ENCODE measurements at regions not wholly inside any gene's neighbourhood (a gene's known extent, or its start where the extent isn't known, plus 50 kb on each side); places are given as distances from the start of the nearest gene placed in this dataset.
"Not testable (repeated sequence)": the region's sequence is repeated elsewhere in the genome, so short reads cannot be mapped to it uniquely, and the experiment has no call there.

- Histone ChIP-seq H3K27me3 (replicated peaks in 1 of 4; ENCODE audit: control extremely low read depth in 1 of 4, control insufficient read depth in 3 of 4, insufficient read depth in 4 of 4, low read length in 3 of 4) (peaks cover 0 to 27% (median 0%) of the 10 kb centered on the region in 4 experiments), H3K9me3 (ENCODE audit: control extremely low read depth in 1 of 3, control insufficient read depth in 2 of 3, insufficient read depth in 1 of 3, low read length in 2 of 3) (peaks cover 0 to 30% (median 7%) of the 10 kb centered on the region in 3 donors), H3K4me1 (ENCODE audit: control insufficient read depth in 2 of 2, insufficient read depth in 2 of 2, low read length in 2 of 2) (peaks cover 0 to 11% of the 10 kb centered on the region in 2 donors)
- ATAC-seq (ENCODE audit: low read depth); H3K4me3 ChIP-seq (ENCODE audit: control extremely low read depth in 1 of 5, extremely low read depth in 1 of 5, insufficient read depth in 1 of 5, low read depth in 2 of 5, low read length in 4 of 5); intact Hi-C loops (cut with micrococcal nuclease); H4K20me1 ChIP-seq (ENCODE audit: control insufficient read depth, insufficient read depth, low read length, poor library complexity, severe bottlenecking); CTCF ChIA-PET; H3K27ac Mint-ChIP-seq; H3K9me3 Mint-ChIP-seq (ENCODE audit: insufficient read depth); H3K9ac ChIP-seq (ENCODE audit: low read length); DNase-seq; H3K4me2 ChIP-seq (replicated peaks; ENCODE audit: low read depth, low read length, poor library complexity, severe bottlenecking); H3K36me3 ChIP-seq (replicated peaks in 1 of 2; ENCODE audit: control extremely low read depth in 1 of 2, control insufficient read depth in 1 of 2, extremely low read depth in 1 of 2, insufficient read depth in 2 of 2, low read length in 1 of 2); H3K79me2 ChIP-seq (ENCODE audit: control insufficient read depth, insufficient read depth, low read length); H3K4me3 Mint-ChIP-seq; H2AFZ ChIP-seq (ENCODE audit: insufficient read depth, low read depth, low read length, poor library complexity, severe bottlenecking); H3K27ac ChIP-seq (ENCODE audit: low read length in 2 of 2); POLR2A ChIA-PET: not testable (repeated sequence)
- H3K27me3 Mint-ChIP-seq, result peaks cover 15% of the 10 kb centered on the region
- peaks cover 14% of the 10 kb centered on the region for H3K4me1 Mint-ChIP-seq
- 94% methylated on average over 27 of the region's 34 CpGs for WGBS (ENCODE audit: insufficient coverage)
Measured at GRCh38 chr3:127076166-127076992, 93.5 kb downstream of the PLXNA1 start.

- peaks cover 14% of the 10 kb centered on the region for H3K4me1 Mint-ChIP-seq
- ChIA-PET CTCF (no interaction called here), POLR2A (no interaction called here)
- no peak overlapping the region for H3K4me3 ChIP-seq (ENCODE audit: control extremely low read depth in 1 of 5, extremely low read depth in 1 of 5, insufficient read depth in 1 of 5, low read depth in 2 of 5, low read length in 4 of 5)
- H3K27ac Mint-ChIP-seq, result no peak overlapping the region
- 92% methylated on average over 10 of the region's 10 CpGs for WGBS (ENCODE audit: insufficient coverage)
- DNase-seq (no peak), ATAC-seq (ENCODE audit: low read depth) (no peak)
- H3K4me1 ChIP-seq (ENCODE audit: control insufficient read depth in 2 of 2, insufficient read depth in 2 of 2, low read length in 2 of 2), result peaks cover 0 to 11% of the 10 kb centered on the region in 2 donors
- no peak overlapping the region for H3K27ac ChIP-seq (ENCODE audit: low read length in 2 of 2)
- TF ChIP-seq EZH2 (IDR thresholded peaks at IDR 0.05; ENCODE audit: borderline replicate concordance, insufficient read depth, low read depth, low read length, poor library complexity, severe bottlenecking) (no peak), CTCF (IDR thresholded peaks at IDR 0.05) (no peak)
- H3K36me3 ChIP-seq (replicated peaks in 1 of 2; ENCODE audit: control extremely low read depth in 1 of 2, control insufficient read depth in 1 of 2, extremely low read depth in 1 of 2, insufficient read depth in 2 of 2, low read length in 1 of 2), result no peaks in the 10 kb centered on the region
- H3K9me3 ChIP-seq (ENCODE audit: control extremely low read depth in 1 of 3, control insufficient read depth in 2 of 3, insufficient read depth in 1 of 3, low read length in 2 of 3), result peaks cover 0 to 27% (median 7%) of the 10 kb centered on the region in 3 donors
- H3K4me3 Mint-ChIP-seq, result no peak overlapping the region
- no peak overlapping the region for H2AFZ ChIP-seq (ENCODE audit: insufficient read depth, low read depth, low read length, poor library complexity, severe bottlenecking)
- no peak overlapping the region for H3K4me2 ChIP-seq (replicated peaks; ENCODE audit: low read depth, low read length, poor library complexity, severe bottlenecking)
- H3K27me3 Mint-ChIP-seq, result peaks cover 15% of the 10 kb centered on the region
- H3K9me3 Mint-ChIP-seq (ENCODE audit: insufficient read depth), result peaks cover 3% of the 10 kb centered on the region
- H3K9ac ChIP-seq (ENCODE audit: low read length), result no peak overlapping the region
- peaks cover 0 to 24% (median 0%) of the 10 kb centered on the region in 4 experiments for H3K27me3 ChIP-seq (replicated peaks in 1 of 4; ENCODE audit: control extremely low read depth in 1 of 4, control insufficient read depth in 3 of 4, insufficient read depth in 4 of 4, low read length in 3 of 4)
- intact Hi-C loops (cut with micrococcal nuclease), result no loop called here
- no peaks in the 10 kb centered on the region for H4K20me1 ChIP-seq (ENCODE audit: control insufficient read depth, insufficient read depth, low read length, poor library complexity, severe bottlenecking)
- H3K79me2 ChIP-seq (ENCODE audit: control insufficient read depth, insufficient read depth, low read length), result no peaks in the 10 kb centered on the region
Measured at GRCh38 chr3:127077068-127077467, 94.2 kb downstream of the PLXNA1 start.
